HG02798 (cell line): ENCODE measurements at regions not wholly inside any gene's neighbourhood (a gene's known extent, or its start where the extent isn't known, plus 50 kb on each side); places are given as distances from the start of the nearest gene placed in this dataset.
"Not testable (repeated sequence)": the region's sequence is repeated elsewhere in the genome, so short reads cannot be mapped to it uniquely, and the experiment has no call there.

Experiments used
- ATAC-seq: cut with Tn5 transposase; IDR thresholded peaks from one replicate; pipeline ENCODE4 v1.9.1; 2021; ENCODE audit warnings: mild to moderate bottlenecking; ENCODE audit not compliant: unreplicated experiment, poor library complexity

GRCh38 chr12:34219046-34219770 is 196.9 kb downstream of the ALG10 start:
- peak; percentile 38 for ATAC-seq

- not testable (repeated sequence) for ATAC-seq
These were observed 197.8 kb downstream of the ALG10 start for GRCh38 chr12:34220079-34220478.

DNA sequence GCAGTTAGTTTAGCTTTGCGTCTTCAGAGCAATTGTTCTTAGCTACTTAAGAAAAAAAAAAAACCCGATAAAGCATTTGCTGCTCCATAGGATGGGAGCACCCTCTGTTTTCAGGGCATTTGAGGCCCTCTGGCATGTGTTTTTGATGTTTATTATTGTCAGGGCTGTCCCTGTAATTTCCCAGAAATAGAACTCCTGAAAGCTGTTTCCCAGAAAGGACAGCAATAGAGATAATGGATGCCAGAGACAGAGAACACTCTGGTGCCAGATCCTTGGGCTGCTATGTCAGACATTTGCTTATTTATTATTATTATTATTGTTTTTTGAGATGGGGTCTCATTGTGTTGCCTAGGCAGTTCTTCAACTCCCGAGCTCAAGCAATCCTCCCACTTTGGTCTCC is 201.3 kb downstream of the ALG10 start:
- no peak for ATAC-seq

GRCh38 chr12:34226044-34226443 is 203.7 kb downstream of the ALG10 start:
- ATAC-seq, result not testable (repeated sequence)

DNA sequence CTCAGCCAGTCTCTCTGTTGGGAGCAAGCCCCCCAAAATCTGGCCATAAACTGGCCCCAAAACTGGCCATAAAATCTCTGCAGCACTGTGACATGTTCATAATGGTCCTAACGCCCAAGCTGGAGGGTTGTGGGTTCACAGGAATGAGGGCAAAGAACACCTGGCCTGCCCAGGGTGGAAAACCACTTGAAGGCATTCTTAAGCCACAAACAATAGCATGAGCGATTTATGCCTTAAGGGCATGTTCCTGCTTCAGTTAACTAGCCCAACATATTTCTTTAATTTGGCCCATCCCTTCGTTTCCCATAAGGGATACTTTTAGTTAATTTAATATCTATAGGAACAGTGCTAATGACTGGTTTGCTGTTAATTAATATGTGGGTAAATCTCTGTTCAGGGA is 205.8 kb downstream of the ALG10 start:
- ATAC-seq, result not testable (repeated sequence)

DNA sequence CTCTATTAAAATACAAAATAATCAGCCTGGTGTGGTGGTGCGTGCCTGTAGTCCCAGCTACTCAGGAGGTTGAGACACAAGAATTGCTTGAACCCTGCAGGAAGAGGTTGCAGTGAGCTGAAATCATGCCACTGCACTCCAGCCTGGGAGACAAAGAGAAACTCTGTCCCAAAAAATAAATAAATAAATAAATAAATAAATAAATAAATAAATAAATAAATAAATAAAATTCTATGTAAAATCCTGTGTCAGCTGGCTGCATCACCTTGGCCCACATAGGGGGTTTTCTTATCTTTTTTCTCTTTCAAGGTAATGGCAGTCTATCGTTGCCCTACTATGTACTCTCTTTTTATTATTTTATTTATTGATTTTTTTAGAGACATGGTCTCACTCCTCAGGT is 206.7 kb downstream of the ALG10 start:
- ATAC-seq, result not testable (repeated sequence)

- no peak for ATAC-seq
These were observed 211.3 kb downstream of the ALG10 start for GRCh38 chr12:34233618-34234017.

DNA sequence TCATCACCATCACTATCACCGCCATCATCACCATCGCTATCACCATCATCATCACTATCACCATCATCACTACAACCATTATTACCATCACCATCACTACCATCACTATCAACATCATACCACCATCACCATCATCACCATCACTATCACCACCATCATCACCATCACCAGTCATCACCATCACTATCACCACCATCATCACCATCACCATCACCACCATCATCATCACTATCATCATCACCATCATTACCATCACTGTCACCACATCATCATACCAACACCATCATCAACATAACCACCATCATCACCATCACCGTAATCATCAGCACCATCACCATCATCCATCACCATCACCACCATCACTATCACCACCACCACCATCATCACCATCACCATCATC is 213.8 kb downstream of the ALG10 start:
- no peak for ATAC-seq

- ATAC-seq, result no peak
These were observed 222.3 kb downstream of the ALG10 start for GRCh38 chr12:34244608-34245007.

DNA sequence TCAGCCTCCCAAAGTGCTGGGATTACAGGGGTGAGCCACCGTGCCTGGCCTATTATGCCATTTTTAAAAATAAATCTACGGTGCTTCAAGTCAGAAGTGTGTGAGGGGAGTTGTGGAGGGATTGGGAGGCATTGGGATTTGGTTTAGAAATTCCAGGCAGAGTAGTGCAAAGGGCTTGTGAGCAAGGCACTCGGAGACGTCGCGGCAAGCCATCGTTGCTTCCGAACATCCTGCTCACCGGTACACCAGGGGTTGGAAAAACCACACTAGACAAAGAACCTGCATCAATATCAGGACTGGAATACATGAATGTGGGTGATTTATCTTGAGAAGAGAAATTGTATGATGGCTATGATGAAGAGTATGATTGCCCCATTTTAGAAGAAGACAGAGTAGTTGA is 227.0 kb downstream of the ALG10 start:
- ATAC-seq, result no peak

DNA sequence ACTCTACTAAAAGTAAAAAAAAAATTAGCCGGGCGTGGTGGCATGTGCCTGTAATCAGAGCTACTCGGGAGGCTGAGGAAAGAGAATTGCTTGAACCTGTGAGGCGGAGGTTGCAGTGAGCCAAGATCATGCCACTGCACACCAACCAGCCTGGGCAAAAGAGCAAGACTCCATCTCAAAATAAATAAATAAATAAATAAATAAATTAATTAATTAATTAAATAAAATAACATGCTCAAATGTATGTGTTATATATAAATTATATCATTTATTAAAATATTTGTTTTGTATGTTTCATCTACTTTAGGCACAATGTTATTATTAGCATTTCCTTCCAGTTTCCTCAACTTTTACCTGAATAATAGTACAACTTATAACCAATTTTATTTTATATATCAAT is 229.6 kb downstream of the ALG10 start:
- not testable (repeated sequence) for ATAC-seq

GRCh38 chr12:34253674-34254073 is 231.4 kb downstream of the ALG10 start:
- ATAC-seq, result no peak

DNA sequence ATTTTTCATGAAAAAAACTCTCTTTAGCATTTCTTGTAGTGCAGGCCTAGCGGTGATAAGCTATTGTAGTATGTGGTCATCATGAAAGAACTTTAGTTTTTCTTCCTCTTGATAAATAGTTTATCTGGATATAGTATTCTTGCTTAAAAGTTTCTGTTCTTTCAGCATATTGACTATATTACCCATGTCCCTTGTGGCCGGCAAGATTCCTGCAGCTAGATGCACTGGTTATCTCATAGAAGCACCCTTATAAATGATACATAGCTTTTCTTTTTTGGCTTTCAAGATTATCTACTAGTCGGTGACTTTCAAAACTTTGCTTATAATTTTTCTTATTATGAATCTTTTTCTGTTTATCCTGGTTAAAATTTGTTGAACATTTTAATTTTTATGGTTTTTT is 234.8 kb downstream of the ALG10 start:
- ATAC-seq, result no peak

DNA sequence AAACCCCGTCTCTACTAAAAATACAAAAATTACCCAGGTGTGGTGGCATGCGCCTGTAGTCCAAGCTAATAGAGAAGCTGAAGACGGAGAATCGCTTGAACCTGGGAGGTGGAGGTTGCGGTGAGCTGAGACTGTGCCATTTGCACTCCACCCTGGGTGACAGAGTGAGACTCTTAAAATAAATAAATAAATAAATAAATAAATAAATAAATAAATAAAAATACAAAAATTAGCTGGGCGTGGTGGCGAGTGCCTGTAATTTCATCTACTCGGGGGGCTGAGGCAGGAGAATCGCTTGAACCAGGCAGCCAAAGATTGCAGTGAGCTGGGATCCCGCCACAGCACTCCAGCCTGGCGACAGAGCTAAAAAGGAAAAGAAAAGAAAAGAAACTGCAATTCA is 239.8 kb downstream of the ALG10 start:
- not testable (repeated sequence) for ATAC-seq

DNA sequence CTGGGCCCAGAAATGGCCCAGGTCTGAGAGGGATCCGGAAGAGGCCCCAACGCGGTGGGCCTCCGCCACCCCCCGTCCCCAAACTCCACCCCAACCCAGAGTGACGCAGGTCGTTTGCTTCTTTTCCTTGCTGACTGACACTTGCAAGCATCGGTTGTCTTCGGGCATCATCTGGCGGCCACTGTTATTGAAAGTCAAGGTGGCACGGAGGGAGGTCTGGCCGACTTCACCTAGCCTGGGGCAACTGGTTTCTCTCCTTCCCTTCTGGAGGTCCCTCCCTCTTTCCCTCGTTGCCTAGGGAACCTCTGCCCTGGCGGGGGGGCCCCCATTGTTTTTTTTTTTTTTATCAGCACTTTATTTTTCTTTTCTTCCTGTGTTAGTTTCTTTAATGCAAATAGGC is 241.8 kb downstream of the ALG10 start:
- no peak for ATAC-seq

DNA sequence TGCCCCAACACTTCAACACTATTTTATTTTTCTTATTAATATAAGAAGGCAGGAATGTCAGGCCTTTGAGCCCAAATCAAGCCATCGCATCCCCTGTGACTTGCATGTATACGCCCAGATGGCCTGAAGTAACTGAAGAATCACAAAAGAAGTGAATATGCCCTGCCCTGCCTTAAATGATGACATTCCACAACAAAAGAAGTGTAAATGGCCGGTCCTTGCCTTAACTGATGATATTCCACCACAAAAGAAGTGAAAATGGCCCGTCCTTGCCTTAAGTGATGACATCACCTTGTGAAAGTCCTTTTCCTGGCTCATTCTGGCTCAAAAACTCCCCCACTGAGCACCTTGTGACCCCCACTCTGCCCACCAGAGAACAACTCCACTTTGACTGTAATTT is 251.4 kb downstream of the ALG10 start:
- not testable (repeated sequence) for ATAC-seq

DNA sequence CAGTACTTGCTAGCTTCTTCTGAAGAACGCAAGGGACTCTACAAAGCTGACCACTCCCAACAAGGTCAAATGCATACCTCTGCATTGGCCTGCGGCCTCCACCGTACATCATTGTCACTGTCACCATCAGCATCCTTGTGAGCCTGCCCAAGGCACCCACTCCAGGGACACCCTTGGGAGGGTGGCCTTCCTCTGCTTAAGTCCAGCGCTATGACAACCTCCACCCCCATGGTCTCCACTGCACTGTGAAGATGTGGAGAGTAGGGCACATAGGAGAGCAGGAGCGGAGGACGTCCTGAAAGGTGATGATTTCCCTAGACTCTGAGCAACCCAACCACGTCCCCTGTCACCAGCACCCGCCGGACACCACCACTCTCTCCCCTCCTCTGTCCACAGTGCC is 252.8 kb downstream of the ALG10 start:
- no peak for ATAC-seq

DNA sequence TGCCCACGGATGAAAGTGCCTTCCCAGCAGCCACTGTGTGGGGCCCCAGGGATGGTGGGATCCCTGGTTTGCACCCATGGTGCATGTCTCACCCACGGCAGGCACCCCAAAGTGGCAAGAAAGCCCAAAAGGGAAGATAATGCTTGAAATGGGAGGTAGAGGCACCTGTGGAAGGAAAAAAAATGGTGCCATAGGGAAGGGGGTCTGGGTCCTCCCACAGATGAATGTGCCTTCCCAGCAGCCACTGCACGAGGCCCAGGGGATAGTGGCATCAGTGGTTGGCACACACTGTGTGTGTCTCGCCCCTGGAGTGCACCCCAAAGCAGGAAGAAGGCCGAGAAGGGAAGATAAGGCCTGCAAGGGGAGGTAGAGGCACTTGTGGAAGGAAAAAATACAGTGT is 264.2 kb downstream of the ALG10 start:
- ATAC-seq, result no peak

DNA sequence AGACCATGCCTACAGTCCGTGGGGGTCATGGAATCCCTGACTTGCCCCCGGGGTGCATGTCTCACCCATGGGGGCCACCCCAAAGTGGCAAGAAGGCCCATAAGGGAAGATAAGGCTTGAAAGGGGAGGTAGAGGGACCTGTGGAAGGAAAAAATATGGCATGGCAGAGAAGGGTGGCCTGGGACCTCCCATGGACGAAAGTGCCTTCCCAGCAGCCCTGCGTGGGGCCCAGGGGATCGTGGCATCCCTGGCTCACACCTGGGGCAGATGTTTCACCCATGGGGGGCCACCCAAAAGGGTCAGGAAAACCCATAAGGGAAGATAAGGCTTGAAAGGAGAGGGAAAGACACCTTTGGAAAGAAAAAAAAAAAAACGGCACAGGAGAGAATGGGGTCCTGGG is 264.6 kb downstream of the ALG10 start:
- ATAC-seq, result no peak

DNA sequence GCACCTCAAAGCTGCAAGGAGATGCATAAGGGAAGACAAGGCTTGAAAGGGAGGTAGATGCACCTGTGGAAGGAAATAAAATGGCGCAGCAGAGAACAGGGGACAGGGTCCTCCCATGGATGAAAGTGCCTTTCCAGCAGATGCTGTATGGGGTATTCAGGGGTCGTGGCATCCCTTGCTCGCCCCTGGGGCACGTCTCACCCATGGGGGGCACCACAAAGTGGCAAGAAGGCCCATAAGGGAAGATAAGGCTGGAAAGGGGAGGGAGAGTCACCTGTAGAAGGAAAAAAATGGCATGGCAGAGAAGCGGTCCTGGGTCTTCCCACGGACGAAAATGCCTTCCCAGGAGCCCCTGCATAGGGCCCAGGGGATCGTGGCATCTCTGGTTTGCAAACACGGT is 265.1 kb downstream of the ALG10 start:
- no peak for ATAC-seq

DNA sequence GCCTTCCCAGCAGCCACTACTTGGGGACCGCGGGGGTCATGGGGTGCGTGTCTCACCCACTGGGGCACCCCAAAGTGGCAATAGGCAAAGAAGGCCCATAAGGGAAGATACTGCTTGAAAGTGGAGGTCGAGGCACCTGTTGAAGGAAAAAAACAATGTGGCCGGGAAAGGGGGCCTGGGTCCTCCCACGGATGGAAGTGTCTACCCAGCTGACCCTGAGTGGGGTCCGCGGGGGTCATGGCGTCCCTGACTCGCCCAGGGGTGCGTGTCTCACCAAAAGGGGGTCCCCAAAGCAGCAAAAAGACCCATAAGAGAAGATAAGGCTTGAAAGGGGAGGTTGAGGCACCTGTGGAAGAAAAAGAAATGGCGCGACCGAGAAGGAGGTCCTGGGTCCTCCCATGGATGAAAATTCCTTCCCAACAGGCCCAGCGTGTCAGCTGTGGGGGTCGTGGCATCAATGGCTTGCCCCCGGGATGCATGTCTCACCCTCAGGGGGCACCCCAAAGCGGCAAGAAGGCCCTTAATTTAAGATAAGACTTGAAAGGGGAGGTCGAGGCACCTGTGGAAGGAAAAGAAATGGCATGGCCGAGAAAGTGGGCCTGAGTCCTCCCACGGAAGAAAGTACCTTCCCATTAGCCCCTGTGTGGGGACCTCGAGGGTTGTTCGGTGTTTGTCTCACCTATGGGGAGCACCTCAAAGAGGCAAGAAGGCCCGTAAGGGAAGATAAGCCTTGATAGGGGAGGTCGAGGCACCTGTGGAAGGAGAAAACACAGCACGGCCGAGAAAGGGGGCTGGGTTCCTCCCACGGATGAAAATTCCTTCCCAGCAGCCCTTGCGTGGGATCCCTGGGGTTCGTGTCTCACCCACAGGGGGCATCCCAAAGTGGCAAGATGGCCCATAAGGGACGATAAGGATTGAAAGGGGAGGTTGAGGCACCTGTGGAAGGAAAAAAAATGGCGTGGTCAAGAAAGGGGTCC is 266.0 kb downstream of the ALG10 start:
- no peak for ATAC-seq
